GM19452 (cell line): ENCODE measurements at regions not wholly inside any gene's neighbourhood (a gene's known extent, or its start where the extent isn't known, plus 50 kb on each side); places are given as distances from the start of the nearest gene placed in this dataset.

Source experiments
- ATAC-seq: cut with Tn5 transposase; IDR thresholded peaks from one replicate; pipeline ENCODE4 v1.9.1; 2021; ENCODE audit not compliant: unreplicated experiment

GRCh38 chr1:114232691-114233090 is 79.0 kb upstream of the SYT6 start:
- no peak for ATAC-seq

GRCh38 chr1:114231301-114231700 is 77.6 kb upstream of the SYT6 start:
- no peak for ATAC-seq

- ATAC-seq: no peak
Measured at GRCh38 chr1:114229368-114229767, 75.7 kb upstream of the SYT6 start.

- no peak for ATAC-seq
Measured at GRCh38 chr1:114227059-114227458, 73.4 kb upstream of the SYT6 start.

- no peak for ATAC-seq
Measured at GRCh38 chr1:114224196-114224907, 70.7 kb upstream of the SYT6 start.

- no peak for ATAC-seq
Measured at GRCh38 chr1:114222920-114223319, 69.3 kb upstream of the SYT6 start.

- no peak for ATAC-seq
Measured at GRCh38 chr1:114219172-114219868, 65.7 kb upstream of the SYT6 start.

- ATAC-seq: no peak
Measured at GRCh38 chr1:114218361-114219171, 64.9 kb upstream of the SYT6 start.

GRCh38 chr1:114216431-114217173 is 62.9 kb upstream of the SYT6 start:
- no peak for ATAC-seq

GRCh38 chr1:114215436-114215835 is 61.8 kb upstream of the SYT6 start:
- no peak for ATAC-seq

- no peak for ATAC-seq
Measured at GRCh38 chr1:114214016-114214415, 60.3 kb upstream of the SYT6 start.

- ATAC-seq: no peak
Measured at GRCh38 chr1:114209971-114210370, 56.3 kb upstream of the SYT6 start.

- ATAC-seq: no peak
Measured at GRCh38 chr1:114208714-114209113, 55.0 kb upstream of the SYT6 start.

GRCh38 chr1:114208106-114208505 is 54.4 kb upstream of the SYT6 start:
- no peak for ATAC-seq

- ATAC-seq: no peak
Measured at GRCh38 chr1:114207635-114208034, 54.0 kb upstream of the SYT6 start.

GRCh38 chr1:114206392-114206791 is 52.7 kb upstream of the SYT6 start:
- no peak for ATAC-seq

- ATAC-seq: no peak
Measured at GRCh38 chr1:114203595-114204128, 50.0 kb upstream of the SYT6 start.
